ENCODE measurements at regions not wholly inside any gene's neighbourhood (a gene's known extent, or its start where the extent isn't known, plus 50 kb on each side); places are given as distances from the start of the nearest gene placed in this dataset.

- TF ChIP-seq, protein P1, sequence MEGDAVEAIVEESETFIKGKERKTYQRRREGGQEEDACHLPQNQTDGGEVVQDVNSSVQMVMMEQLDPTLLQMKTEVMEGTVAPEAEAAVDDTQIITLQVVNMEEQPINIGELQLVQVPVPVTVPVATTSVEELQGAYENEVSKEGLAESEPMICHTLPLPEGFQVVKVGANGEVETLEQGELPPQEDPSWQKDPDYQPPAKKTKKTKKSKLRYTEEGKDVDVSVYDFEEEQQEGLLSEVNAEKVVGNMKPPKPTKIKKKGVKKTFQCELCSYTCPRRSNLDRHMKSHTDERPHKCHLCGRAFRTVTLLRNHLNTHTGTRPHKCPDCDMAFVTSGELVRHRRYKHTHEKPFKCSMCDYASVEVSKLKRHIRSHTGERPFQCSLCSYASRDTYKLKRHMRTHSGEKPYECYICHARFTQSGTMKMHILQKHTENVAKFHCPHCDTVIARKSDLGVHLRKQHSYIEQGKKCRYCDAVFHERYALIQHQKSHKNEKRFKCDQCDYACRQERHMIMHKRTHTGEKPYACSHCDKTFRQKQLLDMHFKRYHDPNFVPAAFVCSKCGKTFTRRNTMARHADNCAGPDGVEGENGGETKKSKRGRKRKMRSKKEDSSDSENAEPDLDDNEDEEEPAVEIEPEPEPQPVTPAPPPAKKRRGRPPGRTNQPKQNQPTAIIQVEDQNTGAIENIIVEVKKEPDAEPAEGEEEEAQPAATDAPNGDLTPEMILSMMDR (IDR thresholded peaks at IDR 0.05), result no peak
Observed at GRCh38 chr10:37654466-37654865, 202.9 kb downstream of the ZNF248 start.

GRCh38 chr10:37643187-37643586 lies 214.2 kb downstream of the ZNF248 start:
- TF ChIP-seq, protein P1 (IDR thresholded peaks at IDR 0.05), result no peak

DNA sequence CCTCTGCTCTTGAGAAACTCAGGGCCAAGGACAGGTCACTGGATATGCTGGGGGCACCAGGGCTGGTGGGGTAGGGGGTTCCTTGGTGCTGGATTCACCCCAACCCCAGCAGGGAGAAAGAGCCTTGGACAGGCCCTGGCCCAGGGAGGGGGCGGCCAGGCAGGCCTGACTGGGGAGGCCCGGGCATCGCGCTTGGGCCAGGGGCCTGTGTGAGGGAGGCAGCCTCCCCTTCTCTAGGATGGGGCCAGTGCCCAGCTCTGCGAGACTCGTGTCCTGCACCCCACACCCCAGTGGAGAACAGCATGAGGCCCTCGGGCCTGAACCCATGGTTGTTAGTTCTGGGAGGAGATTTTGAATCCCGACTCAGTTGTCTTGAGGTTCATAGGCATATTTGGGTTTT lies 217.1 kb downstream of the ZNF248 start:
- TF ChIP-seq, protein P1 (IDR thresholded peaks at IDR 0.05), result no peak

DNA sequence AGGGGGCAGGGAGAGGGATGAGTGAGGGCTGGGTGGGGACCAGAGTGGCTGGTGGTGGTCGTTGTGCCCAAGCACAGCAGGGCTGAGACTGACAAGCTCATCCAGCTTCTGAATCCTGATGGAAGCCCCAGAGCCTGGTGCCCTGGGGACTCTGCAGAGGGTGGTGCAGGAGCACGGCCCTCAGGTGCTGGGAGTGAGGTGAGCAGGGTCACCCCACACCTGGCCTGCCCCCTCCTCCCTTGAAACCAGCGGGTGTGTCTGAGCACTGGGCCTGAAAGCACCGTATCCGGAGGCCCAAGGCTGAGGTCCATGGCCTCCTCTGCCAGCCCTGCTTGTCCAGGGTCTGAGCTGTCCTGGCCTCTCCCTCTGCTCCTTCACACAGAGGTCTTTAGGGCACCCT lies 218.2 kb downstream of the ZNF248 start:
- TF ChIP-seq, protein P1 (IDR thresholded peaks at IDR 0.05), result no peak

DNA sequence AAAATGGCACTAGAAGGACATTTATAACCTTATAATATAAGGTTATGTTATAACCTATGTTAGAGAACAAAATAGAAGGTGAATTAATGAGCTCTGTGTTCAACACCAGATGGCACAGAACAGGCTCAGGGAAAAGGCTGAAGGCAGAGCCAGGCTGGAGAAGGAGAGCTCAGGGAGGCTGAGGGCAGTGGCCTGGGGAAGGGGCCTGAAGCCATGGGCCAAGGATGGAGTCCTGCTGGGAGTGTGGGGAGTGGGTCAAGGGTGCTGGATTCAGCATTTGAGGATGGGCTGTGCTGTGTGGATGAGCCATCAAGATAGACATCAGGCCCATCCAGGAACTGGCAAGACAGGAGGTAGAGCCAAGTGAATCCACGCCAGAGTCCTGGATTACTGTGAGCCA lies 218.8 kb downstream of the ZNF248 start:
- TF ChIP-seq, protein P1 (IDR thresholded peaks at IDR 0.05), result no peak

GRCh38 chr10:37634351-37634880 lies 223.0 kb downstream of the ZNF248 start:
- TF ChIP-seq, protein P1 (IDR thresholded peaks at IDR 0.05), result no peak

DNA sequence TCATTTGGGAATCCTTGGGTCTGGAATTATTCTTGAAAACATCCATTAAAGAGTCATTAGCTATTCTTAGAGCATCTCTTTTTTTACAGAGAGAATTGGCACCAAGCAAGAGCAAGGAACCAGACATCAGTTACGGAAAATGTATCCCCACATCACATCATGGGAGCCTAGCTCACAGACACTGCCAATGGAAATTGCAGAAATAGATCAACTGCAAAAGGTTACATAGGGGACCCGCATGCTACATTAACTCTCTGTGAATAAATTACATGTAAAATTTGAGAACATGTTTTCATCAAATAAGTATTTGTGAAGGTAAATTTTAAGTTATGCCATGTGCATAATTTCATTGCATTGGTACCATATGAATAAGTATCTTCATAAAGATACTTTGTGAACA lies 224.8 kb downstream of the ZNF248 start:
- TF ChIP-seq, protein P1 (IDR thresholded peaks at IDR 0.05), result no peak

DNA sequence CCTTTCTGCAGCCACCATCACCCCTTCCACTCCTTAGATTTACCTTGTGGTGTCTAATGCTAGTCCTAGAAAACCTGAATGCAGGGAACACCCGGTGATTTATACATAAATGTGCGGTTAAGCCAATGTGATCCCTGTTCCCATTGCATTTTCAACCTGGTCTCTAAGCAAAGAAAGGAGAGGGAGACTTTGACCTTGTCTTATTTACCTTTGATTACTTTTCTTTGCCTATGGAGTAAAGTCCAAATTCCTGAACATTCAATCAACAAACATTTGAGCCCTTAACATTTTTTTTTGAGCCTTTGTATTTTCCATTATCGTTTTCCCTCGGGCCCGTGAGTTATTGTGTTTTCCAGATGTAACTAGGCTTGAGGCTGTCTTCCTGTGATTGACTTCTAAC lies 233.9 kb downstream of the ZNF248 start:
- TF ChIP-seq, protein P1 (IDR thresholded peaks at IDR 0.05), result no peak

All from LNCAP (cell line).